PC-9 (cell line): ENCODE measurements at regions not wholly inside any gene's neighbourhood (a gene's known extent, or its start where the extent isn't known, plus 50 kb on each side); places are given as distances from the start of the nearest gene placed in this dataset.

Experiments
- EZH2 ChIP-seq: fragments of 200-600 bp; sonication (generic); IDR thresholded peaks from 2 replicates; pipeline ENCODE4 v1.8.0; 2017; ENCODE audit warnings: antibody characterized with exemption, low read depth
- TF ChIP-seq, protein P1 (sequence below): fragments of 200-600 bp; sonication (generic); conservative IDR thresholded peaks from 2 replicates; pipeline ENCODE4 v1.6.1; 2017; ENCODE audit warnings: mixed run types, antibody characterized with exemption, mild to moderate bottlenecking, moderate library complexity

DNA sequence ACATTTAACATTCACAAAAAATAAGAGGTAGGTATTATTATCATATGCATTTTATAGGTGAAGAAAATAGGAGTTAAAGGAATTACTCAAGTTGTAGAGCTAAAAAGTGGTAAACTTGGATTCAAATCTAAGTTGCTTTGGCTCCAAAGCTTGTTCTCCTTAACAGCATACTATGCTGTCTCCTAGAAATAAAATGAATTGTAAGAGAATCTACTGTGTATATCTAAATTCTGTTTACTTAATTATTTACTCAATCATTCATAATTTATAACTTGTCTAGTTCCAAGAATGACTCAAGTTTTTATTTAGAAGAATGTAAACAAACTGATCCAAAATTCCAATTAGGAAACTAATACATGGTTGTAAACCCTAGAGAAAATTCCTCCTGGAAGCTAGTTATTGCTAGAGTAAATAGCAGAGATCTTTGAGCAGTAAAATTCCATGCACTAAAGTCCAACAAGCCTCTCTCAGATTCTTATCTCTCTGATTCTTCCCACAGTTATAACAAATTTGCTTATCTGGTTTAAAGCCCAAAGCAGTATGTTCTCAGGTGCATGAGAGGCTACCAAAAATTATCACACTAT is 132.5 kb upstream of the DPT start:
- TF ChIP-seq, protein P1, sequence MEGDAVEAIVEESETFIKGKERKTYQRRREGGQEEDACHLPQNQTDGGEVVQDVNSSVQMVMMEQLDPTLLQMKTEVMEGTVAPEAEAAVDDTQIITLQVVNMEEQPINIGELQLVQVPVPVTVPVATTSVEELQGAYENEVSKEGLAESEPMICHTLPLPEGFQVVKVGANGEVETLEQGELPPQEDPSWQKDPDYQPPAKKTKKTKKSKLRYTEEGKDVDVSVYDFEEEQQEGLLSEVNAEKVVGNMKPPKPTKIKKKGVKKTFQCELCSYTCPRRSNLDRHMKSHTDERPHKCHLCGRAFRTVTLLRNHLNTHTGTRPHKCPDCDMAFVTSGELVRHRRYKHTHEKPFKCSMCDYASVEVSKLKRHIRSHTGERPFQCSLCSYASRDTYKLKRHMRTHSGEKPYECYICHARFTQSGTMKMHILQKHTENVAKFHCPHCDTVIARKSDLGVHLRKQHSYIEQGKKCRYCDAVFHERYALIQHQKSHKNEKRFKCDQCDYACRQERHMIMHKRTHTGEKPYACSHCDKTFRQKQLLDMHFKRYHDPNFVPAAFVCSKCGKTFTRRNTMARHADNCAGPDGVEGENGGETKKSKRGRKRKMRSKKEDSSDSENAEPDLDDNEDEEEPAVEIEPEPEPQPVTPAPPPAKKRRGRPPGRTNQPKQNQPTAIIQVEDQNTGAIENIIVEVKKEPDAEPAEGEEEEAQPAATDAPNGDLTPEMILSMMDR, result no peak
- no peak for TF ChIP-seq EZH2
